ENCODE measurements at regions not wholly inside any gene's neighbourhood (a gene's known extent, or its start where the extent isn't known, plus 50 kb on each side); places are given as distances from the start of the nearest gene placed in this dataset.

DNA sequence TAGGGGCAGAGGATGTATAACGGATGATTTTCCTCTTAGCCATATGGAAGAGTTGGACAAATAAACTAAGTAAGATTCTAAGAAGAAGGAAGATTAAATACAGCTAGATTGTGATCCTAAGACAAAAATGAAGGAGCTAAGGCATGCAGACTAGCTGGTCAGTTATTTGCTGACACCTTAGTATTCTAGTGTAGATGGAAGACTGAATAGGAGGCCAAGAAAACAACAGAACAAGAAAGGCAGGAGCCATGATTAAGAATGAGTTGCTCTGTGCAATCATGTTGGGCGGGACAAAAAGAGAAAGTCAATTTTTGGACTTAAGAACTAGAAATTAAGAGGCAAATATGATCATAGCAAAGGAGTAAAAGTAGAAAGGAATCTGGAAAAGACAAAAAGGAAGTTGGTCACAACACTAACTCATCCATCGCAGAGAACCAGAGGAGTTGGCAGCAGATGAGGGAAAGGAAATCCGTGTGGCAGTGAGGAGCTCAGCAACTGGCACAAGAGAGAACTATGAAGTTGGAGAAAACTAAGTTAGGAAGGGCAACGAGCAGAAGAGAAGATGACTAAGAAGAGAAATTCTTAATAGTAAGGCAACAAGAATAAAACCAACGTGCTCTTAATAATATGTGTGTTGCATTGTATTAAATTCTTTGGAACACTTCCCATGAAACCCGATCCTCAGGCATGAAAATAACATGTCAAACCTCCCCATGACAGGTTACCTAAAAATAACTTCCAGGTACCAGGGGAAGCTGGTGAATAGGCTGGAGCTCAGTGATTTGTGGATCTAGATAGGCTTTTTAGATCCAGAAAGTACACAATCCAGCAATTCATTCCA lies 234.4 kb downstream of the LTN1 start:
- no peak for DNase-seq
- Mint-ChIP-seq H3K27me3 (no peaks in the 10 kb centered on the region), H3K9me3 (no peaks in the 10 kb centered on the region), H3K4me1 (no peaks in the 10 kb centered on the region), H3K4me3 (no peak overlapping the region), H3K27ac (no peak overlapping the region)
- ATAC-seq, result no peak

GRCh38 chr21:28754862-28755261 lies 237.8 kb downstream of the LTN1 start:
- Mint-ChIP-seq H3K27me3 (no peaks in the 10 kb centered on the region), H3K27ac (no peak overlapping the region), H3K9me3 (no peaks in the 10 kb centered on the region), H3K4me1 (no peaks in the 10 kb centered on the region), H3K4me3 (no peak overlapping the region)
- no peak for DNase-seq
- ATAC-seq, result no peak

DNA sequence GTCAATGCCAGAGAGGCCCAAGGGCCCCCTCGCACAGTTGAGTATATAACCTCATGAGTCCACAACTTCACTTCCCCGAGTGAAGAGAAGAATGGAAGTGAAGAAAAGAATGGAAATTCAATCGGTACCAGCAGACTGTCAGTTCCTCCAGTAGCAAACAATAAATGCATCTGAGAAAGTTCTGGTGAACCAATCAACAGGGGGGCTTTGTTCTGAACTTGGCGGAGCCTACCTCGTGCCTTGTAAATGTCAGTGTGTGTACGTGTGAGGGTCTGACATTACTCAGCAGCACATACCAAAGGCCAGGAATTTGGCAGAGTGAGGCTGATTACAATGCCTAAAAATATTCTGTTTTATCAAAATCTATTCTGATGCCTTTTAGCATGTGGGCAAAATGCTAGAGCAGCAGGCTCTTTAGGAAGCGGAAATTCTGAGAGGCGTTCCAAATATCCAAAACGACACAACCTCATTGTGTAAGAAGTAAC lies 238.5 kb downstream of the LTN1 start:
- H3K27ac Mint-ChIP-seq, result no peak overlapping the region
- H3K4me3 Mint-ChIP-seq, result no peak overlapping the region
- H3K4me1 Mint-ChIP-seq, result no peaks in the 10 kb centered on the region
- DNase-seq (no peak), ATAC-seq (no peak)
- H3K9me3 Mint-ChIP-seq, result no peaks in the 10 kb centered on the region
- no peaks in the 10 kb centered on the region for H3K27me3 Mint-ChIP-seq

DNA sequence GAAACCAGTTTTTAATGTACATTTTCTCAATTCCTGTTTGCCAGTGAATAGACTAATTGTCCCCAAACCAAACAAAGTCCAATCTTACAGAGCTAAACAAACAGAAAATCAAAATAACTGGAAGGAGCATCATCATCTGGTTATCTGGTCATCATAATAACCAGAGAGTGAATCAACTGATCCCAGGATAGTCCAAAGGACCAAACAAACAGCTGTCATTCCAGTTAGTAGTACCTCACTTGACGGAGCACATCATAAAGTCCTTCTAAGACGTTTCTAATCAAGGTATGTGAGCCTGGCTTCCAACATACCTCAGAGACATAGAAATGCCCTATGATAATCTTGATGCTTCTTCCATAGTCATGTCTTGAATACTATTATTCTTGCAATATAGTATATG lies 240.5 kb downstream of the LTN1 start:
- Mint-ChIP-seq H3K27ac (no peak overlapping the region), H3K4me3 (no peak overlapping the region), H3K9me3 (no peaks in the 10 kb centered on the region), H3K4me1 (no peaks in the 10 kb centered on the region), H3K27me3 (no peaks in the 10 kb centered on the region)
- ATAC-seq (no peak), DNase-seq (no peak)

- DNase-seq (no peak), ATAC-seq (no peak)
- no peaks in the 10 kb centered on the region for H3K9me3 Mint-ChIP-seq
- no peak overlapping the region for H3K27ac Mint-ChIP-seq
- no peak overlapping the region for H3K4me3 Mint-ChIP-seq
- no peaks in the 10 kb centered on the region for H3K4me1 Mint-ChIP-seq
- H3K27me3 Mint-ChIP-seq, result no peaks in the 10 kb centered on the region
These were observed 241.5 kb downstream of the LTN1 start for GRCh38 chr21:28751176-28751575.

GRCh38 chr21:28750565-28750964 lies 242.1 kb downstream of the LTN1 start:
- DNase-seq, result no peak
- ATAC-seq, result no peak
- Mint-ChIP-seq H3K27me3 (no peaks in the 10 kb centered on the region), H3K9me3 (no peaks in the 10 kb centered on the region), H3K4me3 (no peak overlapping the region), H3K4me1 (no peaks in the 10 kb centered on the region), H3K27ac (peak overlapping the region in 1 of 2 donors; percentile 48)

GRCh38 chr21:28749536-28749935 lies 243.1 kb downstream of the LTN1 start:
- Mint-ChIP-seq H3K27ac (no peak overlapping the region), H3K4me1 (no peaks in the 10 kb centered on the region), H3K9me3 (no peaks in the 10 kb centered on the region), H3K4me3 (no peak overlapping the region), H3K27me3 (no peaks in the 10 kb centered on the region)
- ATAC-seq (no peak), DNase-seq (no peak)

DNA sequence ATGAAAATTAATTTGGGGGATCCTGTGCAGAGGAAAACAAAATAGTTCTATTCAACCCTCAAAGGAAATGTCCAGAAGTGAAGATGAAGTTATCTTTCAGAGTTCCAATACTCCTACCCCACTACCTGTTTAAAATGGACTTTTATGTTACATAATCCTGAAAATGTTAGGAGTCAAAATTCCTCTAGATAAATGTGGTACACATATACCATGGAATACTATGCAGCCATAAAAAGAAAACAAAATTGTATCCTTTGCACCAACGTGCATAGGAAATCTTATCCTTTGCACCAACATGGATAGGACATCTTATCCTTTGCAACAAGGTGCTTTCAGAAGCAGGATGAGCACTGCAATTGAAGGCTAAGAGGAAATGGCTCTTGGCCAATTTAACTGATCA lies 245.2 kb downstream of the LTN1 start:
- no peak for ATAC-seq
- H3K27ac Mint-ChIP-seq, result no peak overlapping the region
- no peaks in the 10 kb centered on the region for H3K27me3 Mint-ChIP-seq
- H3K4me3 Mint-ChIP-seq, result no peak overlapping the region
- no peaks in the 10 kb centered on the region for H3K4me1 Mint-ChIP-seq
- no peaks in the 10 kb centered on the region for H3K9me3 Mint-ChIP-seq
- no peak for DNase-seq

GRCh38 chr21:28746166-28746565 lies 246.5 kb downstream of the LTN1 start:
- Mint-ChIP-seq H3K9me3 (no peaks in the 10 kb centered on the region), H3K27me3 (no peaks in the 10 kb centered on the region), H3K27ac (no peak overlapping the region), H3K4me3 (no peak overlapping the region), H3K4me1 (no peaks in the 10 kb centered on the region)
- DNase-seq, result no peak
- no peak for ATAC-seq

GRCh38 chr21:28745131-28746016 lies 247.3 kb downstream of the LTN1 start:
- no peaks in the 10 kb centered on the region for H3K9me3 Mint-ChIP-seq
- no peak overlapping the region for H3K4me3 Mint-ChIP-seq
- ATAC-seq, result peak; percentile 85
- no peak overlapping the region for H3K27ac Mint-ChIP-seq
- DNase-seq, result peak; percentile 50 to 67
- no peaks in the 10 kb centered on the region for H3K27me3 Mint-ChIP-seq
- no peaks in the 10 kb centered on the region for H3K4me1 Mint-ChIP-seq

DNA sequence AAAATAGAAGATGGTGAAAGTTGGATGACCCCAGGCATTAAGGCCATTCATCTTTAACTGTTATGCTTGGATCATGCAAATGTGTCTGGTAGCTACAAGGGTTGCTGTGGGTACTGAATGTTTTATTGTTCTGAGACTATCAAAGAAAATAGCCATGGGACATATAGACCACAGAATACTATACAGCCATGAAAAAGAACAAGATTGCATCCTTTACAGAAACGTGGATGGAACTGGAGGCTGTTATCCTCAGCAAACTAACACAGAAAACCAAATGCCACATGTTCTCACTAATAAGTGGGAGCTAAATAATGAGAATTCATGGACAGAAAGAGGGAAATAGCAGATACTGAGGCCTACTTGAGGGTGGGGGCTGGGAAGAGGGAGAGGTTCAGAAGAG lies 249.0 kb downstream of the LTN1 start:
- Mint-ChIP-seq H3K4me3 (no peak overlapping the region), H3K9me3 (no peaks in the 10 kb centered on the region), H3K4me1 (peaks cover 11% of the 10 kb centered on the region), H3K27me3 (no peaks in the 10 kb centered on the region), H3K27ac (no peak overlapping the region)
- no peak for ATAC-seq
- no peak for DNase-seq

DNA sequence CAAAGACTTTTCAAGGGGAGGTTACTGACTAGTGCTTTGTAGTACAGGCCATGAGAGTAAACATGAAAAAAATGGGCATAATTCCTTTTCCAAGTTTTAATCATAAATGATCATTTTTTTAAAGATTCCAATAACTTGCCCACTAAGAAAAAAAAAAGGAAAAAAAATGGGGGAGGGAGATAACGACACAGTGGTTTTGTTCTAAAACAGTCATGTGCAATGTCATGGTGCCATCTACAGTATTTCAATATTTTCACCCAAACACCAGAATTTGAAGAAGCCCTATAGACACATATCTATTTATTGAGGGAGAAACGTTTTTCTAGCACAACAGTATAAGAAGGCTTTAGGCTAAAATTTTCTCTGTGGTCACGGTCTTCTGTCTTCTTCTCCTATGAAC lies 250.2 kb downstream of the LTN1 start:
- DNase-seq, result no peak
- Mint-ChIP-seq H3K4me3 (no peak overlapping the region), H3K27ac (peak overlapping the region in 1 of 2 donors; percentile 19), H3K27me3 (no peaks in the 10 kb centered on the region), H3K4me1 (peaks cover 15% of the 10 kb centered on the region), H3K9me3 (no peaks in the 10 kb centered on the region)
- no peak for ATAC-seq

DNA sequence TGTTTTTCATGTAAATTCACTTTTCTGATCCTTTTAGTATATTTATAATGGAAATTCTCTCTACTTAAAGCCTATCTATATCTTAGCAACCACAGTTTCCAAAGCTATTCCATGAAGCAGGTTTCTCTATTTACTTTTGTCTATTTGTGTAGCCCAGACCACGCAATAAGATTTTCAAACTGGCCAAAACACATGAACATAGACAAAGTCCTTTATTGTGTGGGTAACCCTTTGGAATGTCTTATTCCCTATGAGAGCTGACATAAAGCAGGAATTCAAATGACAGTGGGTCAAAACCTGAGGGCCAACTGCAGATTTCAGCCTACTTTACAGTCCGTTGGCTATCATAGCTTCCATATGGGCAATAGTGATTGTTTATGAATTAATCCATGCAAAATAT lies 252.6 kb downstream of the LTN1 start:
- no peak overlapping the region for H3K4me3 Mint-ChIP-seq

GRCh38 chr21:28738882-28739281 lies 253.8 kb downstream of the LTN1 start:
- Mint-ChIP-seq H3K27ac (peak overlapping the region in 1 of 2 donors; percentile 63), H3K4me3 (peak overlapping the region in 1 of 2 donors; percentile 66), H3K27me3 (no peaks in the 10 kb centered on the region), H3K4me1 (peaks cover 15% of the 10 kb centered on the region), H3K9me3 (no peaks in the 10 kb centered on the region)
- DNase-seq (no peak), ATAC-seq (peak; percentile 85)

More for the DNA sequence above, 252.6 kb downstream of the LTN1 start:
- no peaks in the 10 kb centered on the region for H3K27me3 Mint-ChIP-seq
- no peak for DNase-seq
- peaks cover 15% of the 10 kb centered on the region for H3K4me1 Mint-ChIP-seq
- no peak for ATAC-seq
- no peak overlapping the region for H3K27ac Mint-ChIP-seq
- H3K9me3 Mint-ChIP-seq, result no peaks in the 10 kb centered on the region

DNA sequence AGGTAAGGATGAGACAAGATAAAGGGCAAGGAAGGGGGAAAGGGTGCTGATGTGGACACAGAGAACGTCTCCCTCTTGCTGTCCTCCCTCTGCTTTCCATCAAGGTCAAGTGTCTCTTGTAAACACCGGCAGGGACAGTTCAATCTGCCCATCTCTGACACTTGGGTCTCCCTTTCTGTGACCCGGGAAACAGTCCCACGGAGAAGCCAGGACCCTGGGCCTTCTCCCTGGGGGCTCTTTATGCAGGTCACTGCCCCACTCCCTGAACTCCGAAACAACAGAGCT lies 254.3 kb downstream of the LTN1 start:
- DNase-seq, result no peak
- no peak for ATAC-seq
- Mint-ChIP-seq H3K27ac (no peak overlapping the region), H3K9me3 (no peaks in the 10 kb centered on the region), H3K4me1 (peaks cover 15% of the 10 kb centered on the region), H3K4me3 (no peak overlapping the region), H3K27me3 (no peaks in the 10 kb centered on the region)

DNA sequence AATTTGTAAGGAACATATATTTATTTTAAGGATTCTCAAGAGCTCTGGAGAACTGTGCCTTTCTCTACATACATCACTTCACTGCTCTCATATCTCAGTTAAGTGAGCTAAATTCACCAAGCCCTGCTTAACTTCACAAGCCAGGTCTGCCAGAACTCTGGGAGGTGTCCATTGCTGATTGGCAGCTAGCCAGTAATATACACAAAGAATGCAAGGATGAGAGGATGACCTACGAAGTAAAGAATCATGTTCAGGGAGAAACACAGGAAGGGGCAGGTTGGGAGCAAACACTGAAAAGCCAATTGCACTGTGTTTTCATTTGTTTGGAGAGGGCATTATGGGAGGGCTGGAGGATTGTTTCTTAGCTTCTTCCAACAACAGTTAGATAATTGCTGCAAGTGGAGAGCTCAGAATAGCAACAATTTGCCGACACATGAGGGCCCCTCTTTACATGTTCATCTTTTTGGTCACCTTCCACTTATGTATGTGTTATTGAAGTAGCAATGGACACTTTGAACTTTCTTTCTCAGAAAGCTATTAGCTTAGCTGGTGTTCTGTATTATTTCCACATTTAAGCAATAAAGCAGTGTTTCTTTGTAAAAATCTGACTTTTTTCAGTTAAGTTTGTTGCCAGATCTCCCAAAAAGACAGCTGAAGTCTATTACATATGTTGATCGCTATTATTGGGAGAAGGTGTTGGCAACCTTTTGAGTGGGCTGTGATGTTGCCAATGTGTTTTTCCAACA lies 254.8 kb downstream of the LTN1 start:
- Mint-ChIP-seq H3K27ac (no peak overlapping the region), H3K4me3 (no peak overlapping the region), H3K9me3 (no peaks in the 10 kb centered on the region), H3K27me3 (no peaks in the 10 kb centered on the region), H3K4me1 (peaks cover 15% of the 10 kb centered on the region)
- ATAC-seq (no peak), DNase-seq (no peak)
